GM23338 (cell line): ENCODE measurements at regions not wholly inside any gene's neighbourhood (a gene's known extent, or its start where the extent isn't known, plus 50 kb on each side); places are given as distances from the start of the nearest gene placed in this dataset.
"Not testable (repeated sequence)": the region's sequence is repeated elsewhere in the genome, so short reads cannot be mapped to it uniquely, and the experiment has no call there.

Experiments
- ATAC-seq: fragments of 200-7000 bp; cut with Tn5 transposase; 3 replicates; pipeline ENCODE4 v1.9.1; 2020
- DNase-seq: peaks from one replicate; pipeline ENCODE4 v3.0.0-alpha.2; 2015; ENCODE audit warnings: low spot score
- H2AFZ ChIP-seq: fragments of 200-600 bp; sonication (generic); 2 replicates; pipeline ENCODE4 v1.8.0; 2016; ENCODE audit warnings: antibody characterized with exemption, mild to moderate bottlenecking, moderate library complexity
- H3F3A ChIP-seq: fragments of 200-600 bp; sonication (generic); replicated peaks from 2 replicates; pipeline ENCODE4 v1.8.0; 2017; ENCODE audit warnings: antibody characterized with exemption, mixed run types, low read depth
- H3K27ac ChIP-seq: fragments of 200-600 bp; sonication (generic); 2 replicates; pipeline ENCODE4 v1.6.1; 2016; ENCODE audit warnings: low read depth
- H3K27me3 ChIP-seq: fragments of 200-600 bp; sonication (generic); 2 replicates; pipeline ENCODE4 v1.8.0; 2016; ENCODE audit warnings: mild to moderate bottlenecking, mixed run types, moderate library complexity; ENCODE audit not compliant: insufficient read depth
- H3K36me3 ChIP-seq: fragments of 200-600 bp; sonication (generic); 2 replicates; pipeline ENCODE4 v1.8.0; 2016; ENCODE audit warnings: mild to moderate bottlenecking; ENCODE audit not compliant: insufficient read depth
- H3K4me1 ChIP-seq: fragments of 200-600 bp; sonication (generic); 2 replicates; pipeline ENCODE4 v1.8.0; 2016; ENCODE audit warnings: mild to moderate bottlenecking, moderate library complexity; ENCODE audit not compliant: insufficient read depth
- H3K4me2 ChIP-seq: fragments of 200-600 bp; sonication (generic); 2 replicates; pipeline ENCODE4 v1.7.1; 2017; ENCODE audit warnings: mixed run types
- H3K4me3 ChIP-seq: fragments of 200-600 bp; sonication (generic); 2 replicates; pipeline ENCODE4 v1.6.1; 2016; ENCODE audit warnings: mixed run types
- H3K79me2 ChIP-seq: fragments of 200-600 bp; sonication (generic); replicated peaks from 2 replicates; pipeline ENCODE4 v1.8.0; 2017; ENCODE audit warnings: mild to moderate bottlenecking; ENCODE audit not compliant: insufficient read depth
- H3K9me2 ChIP-seq: fragments of 200-600 bp; sonication (generic); 2 replicates; pipeline ENCODE4 v1.8.0; 2017; ENCODE audit not compliant: insufficient read depth
- H4K20me1 ChIP-seq: fragments of 200-600 bp; sonication (generic); replicated peaks from 2 replicates; pipeline ENCODE4 v1.8.0; 2017; ENCODE audit warnings: mild to moderate bottlenecking; ENCODE audit not compliant: insufficient read depth
- H3K27ac Mint-ChIP-seq: 2 replicates; pipeline ENCODE4 v1.8.0; 2020; ENCODE audit warnings: inconsistent platforms, mild to moderate bottlenecking, moderate library complexity, mixed read lengths
- H3K27me3 Mint-ChIP-seq: 3 replicates; pipeline ENCODE4 v1.8.0; 2022; ENCODE audit warnings: low read depth, mild to moderate bottlenecking, moderate library complexity, mixed read lengths, inconsistent platforms; ENCODE audit not compliant: insufficient read depth, poor library complexity
- H3K36me3 Mint-ChIP-seq: 3 replicates; pipeline ENCODE4 v1.8.0; 2021; ENCODE audit warnings: low read depth, mild to moderate bottlenecking, inconsistent platforms, moderate library complexity, mixed read lengths
- H3K4me1 Mint-ChIP-seq: 3 replicates; pipeline ENCODE4 v1.8.0; 2020; ENCODE audit warnings: mild to moderate bottlenecking, inconsistent platforms, mixed read lengths
- H3K4me3 Mint-ChIP-seq: 3 replicates; pipeline ENCODE4 v1.8.0; 2021; ENCODE audit warnings: moderate library complexity, mild to moderate bottlenecking, inconsistent platforms, mixed read lengths
- H3K9me3 Mint-ChIP-seq: 3 replicates; pipeline ENCODE4 v1.8.0; 2020; ENCODE audit warnings: moderate library complexity, mild to moderate bottlenecking, inconsistent platforms, mixed read lengths
- CREB1 ChIP-seq: fragments of 250-450 bp; sonication (Bioruptor Pico); IDR thresholded peaks from 2 replicates; pipeline ENCODE4 v1.5.0; 2020; ENCODE audit warnings: low read depth, mild to moderate bottlenecking, moderate library complexity
- EZH2 ChIP-seq: fragments of 200-600 bp; sonication (generic); IDR thresholded peaks from one replicate; pipeline ENCODE4 v1.8.0; 2017; ENCODE audit warnings: antibody characterized with exemption, mild to moderate bottlenecking, low read depth; ENCODE audit not compliant: unreplicated experiment
- EZH2phosphoT487 ChIP-seq: fragments of 200-600 bp; sonication (generic); IDR thresholded peaks from one replicate; pipeline ENCODE4 v1.8.1; 2018; ENCODE audit warnings: antibody characterized with exemption; ENCODE audit not compliant: unreplicated experiment
- JUNB ChIP-seq: IDR thresholded peaks from one replicate; pipeline ENCODE4 v1.6.1; 2016; ENCODE audit warnings: antibody characterized with exemption; ENCODE audit not compliant: unreplicated experiment
- NANOG ChIP-seq: IDR thresholded peaks from 2 replicates; pipeline ENCODE4 v1.6.1; 2016; ENCODE audit warnings: antibody characterized with exemption, borderline replicate concordance
- POLR2AphosphoS5 ChIP-seq: IDR thresholded peaks from 2 replicates; pipeline ENCODE4 v1.6.1; 2016; ENCODE audit warnings: antibody characterized with exemption, low read depth
- STAT1 ChIP-seq: IDR thresholded peaks from one replicate; pipeline ENCODE4 v1.6.1; 2016; ENCODE audit warnings: antibody characterized with exemption; ENCODE audit not compliant: unreplicated experiment
- ZNF114 ChIP-seq: fragments of 250-450 bp; sonication (Bioruptor Pico); IDR thresholded peaks from 2 replicates; pipeline ENCODE4 v1.5.0; 2020; ENCODE audit warnings: mild to moderate bottlenecking, moderate library complexity
- ZNF331 ChIP-seq: fragments of 250-450 bp; sonication (Bioruptor Pico); IDR thresholded peaks from 2 replicates; pipeline ENCODE4 v1.5.0; 2020; ENCODE audit warnings: low read depth, mild to moderate bottlenecking, moderate library complexity
- TF ChIP-seq, protein P1 (sequence below): IDR thresholded peaks from one replicate; pipeline ENCODE4 v1.6.1; 2018; ENCODE audit warnings: antibody characterized with exemption; ENCODE audit not compliant: unreplicated experiment
- TF ChIP-seq, protein P2 (sequence below), 2 experiments: fragments of 200-600 bp in 1 of 2; sonication (generic) in 1 of 2; conservative IDR thresholded peaks; 2 replicates each; pipeline versions ENCODE4 v1.5.1 to v1.6.1; 2016 to 2017; ENCODE audit warnings: antibody characterized with exemption in 2 of 2, low read depth in 2 of 2, mild to moderate bottlenecking in 2 of 2, moderate library complexity in 1 of 2

- H3K4me1 ChIP-seq, H3K27ac ChIP-seq, ATAC-seq, H3K9me3 Mint-ChIP-seq, H3K79me2 ChIP-seq, H3K4me3 ChIP-seq, H3K4me2 ChIP-seq, H4K20me1 ChIP-seq, H3K4me1 Mint-ChIP-seq, H3F3A ChIP-seq, DNase-seq, H3K36me3 ChIP-seq, H3K36me3 Mint-ChIP-seq, H3K27me3 ChIP-seq, H3K27ac Mint-ChIP-seq, H3K27me3 Mint-ChIP-seq, H2AFZ ChIP-seq, H3K9me2 ChIP-seq, H3K4me3 Mint-ChIP-seq: not testable (repeated sequence)
Observed at GRCh38 chr4:127529879-127530278, 102.9 kb upstream of the INTU start.

GRCh38 chr4:127533028-127533700 is 99.6 kb upstream of the INTU start:
- no peaks in the 10 kb centered on the region for H3F3A ChIP-seq
- DNase-seq (no peak), ATAC-seq (no peak)
- no peaks in the 10 kb centered on the region for H3K4me1 ChIP-seq
- Mint-ChIP-seq H3K9me3 (peaks cover 5% of the 10 kb centered on the region; the same call in 2 of the 3 replicates), H3K4me1 (no peaks in the 10 kb centered on the region), H3K27ac (no peak overlapping the region), H3K36me3 (peaks cover 4% of the 10 kb centered on the region; the same call in 2 of the 3 replicates), H3K27me3 (peaks cover 3% of the 10 kb centered on the region), H3K4me3 (no peak overlapping the region)
- no peaks in the 10 kb centered on the region for H4K20me1 ChIP-seq
- H3K9me2 ChIP-seq: no peaks in the 10 kb centered on the region
- H3K36me3 ChIP-seq: no peaks in the 10 kb centered on the region; the same call in 1 of the 2 replicates
- H3K27me3 ChIP-seq: no peaks in the 10 kb centered on the region
- H3K4me2 ChIP-seq: no peak overlapping the region
- H2AFZ ChIP-seq: no peak overlapping the region
- no peak overlapping the region for H3K4me3 ChIP-seq
- H3K79me2 ChIP-seq: no peaks in the 10 kb centered on the region
- H3K27ac ChIP-seq: no peak overlapping the region
- TF ChIP-seq, protein P1, sequence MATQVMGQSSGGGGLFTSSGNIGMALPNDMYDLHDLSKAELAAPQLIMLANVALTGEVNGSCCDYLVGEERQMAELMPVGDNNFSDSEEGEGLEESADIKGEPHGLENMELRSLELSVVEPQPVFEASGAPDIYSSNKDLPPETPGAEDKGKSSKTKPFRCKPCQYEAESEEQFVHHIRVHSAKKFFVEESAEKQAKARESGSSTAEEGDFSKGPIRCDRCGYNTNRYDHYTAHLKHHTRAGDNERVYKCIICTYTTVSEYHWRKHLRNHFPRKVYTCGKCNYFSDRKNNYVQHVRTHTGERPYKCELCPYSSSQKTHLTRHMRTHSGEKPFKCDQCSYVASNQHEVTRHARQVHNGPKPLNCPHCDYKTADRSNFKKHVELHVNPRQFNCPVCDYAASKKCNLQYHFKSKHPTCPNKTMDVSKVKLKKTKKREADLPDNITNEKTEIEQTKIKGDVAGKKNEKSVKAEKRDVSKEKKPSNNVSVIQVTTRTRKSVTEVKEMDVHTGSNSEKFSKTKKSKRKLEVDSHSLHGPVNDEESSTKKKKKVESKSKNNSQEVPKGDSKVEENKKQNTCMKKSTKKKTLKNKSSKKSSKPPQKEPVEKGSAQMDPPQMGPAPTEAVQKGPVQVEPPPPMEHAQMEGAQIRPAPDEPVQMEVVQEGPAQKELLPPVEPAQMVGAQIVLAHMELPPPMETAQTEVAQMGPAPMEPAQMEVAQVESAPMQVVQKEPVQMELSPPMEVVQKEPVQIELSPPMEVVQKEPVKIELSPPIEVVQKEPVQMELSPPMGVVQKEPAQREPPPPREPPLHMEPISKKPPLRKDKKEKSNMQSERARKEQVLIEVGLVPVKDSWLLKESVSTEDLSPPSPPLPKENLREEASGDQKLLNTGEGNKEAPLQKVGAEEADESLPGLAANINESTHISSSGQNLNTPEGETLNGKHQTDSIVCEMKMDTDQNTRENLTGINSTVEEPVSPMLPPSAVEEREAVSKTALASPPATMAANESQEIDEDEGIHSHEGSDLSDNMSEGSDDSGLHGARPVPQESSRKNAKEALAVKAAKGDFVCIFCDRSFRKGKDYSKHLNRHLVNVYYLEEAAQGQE: no peak
- TF ChIP-seq CREB1 (CRISPR knock-in tag) (no peak), EZH2 (no peak), ZNF114 (no peak), JUNB (no peak), POLR2AphosphoS5 (no peak), NANOG (no peak), STAT1 (no peak), ZNF331 (CRISPR knock-in tag) (no peak), EZH2phosphoT487 (no peak)
- TF ChIP-seq, protein P2, sequence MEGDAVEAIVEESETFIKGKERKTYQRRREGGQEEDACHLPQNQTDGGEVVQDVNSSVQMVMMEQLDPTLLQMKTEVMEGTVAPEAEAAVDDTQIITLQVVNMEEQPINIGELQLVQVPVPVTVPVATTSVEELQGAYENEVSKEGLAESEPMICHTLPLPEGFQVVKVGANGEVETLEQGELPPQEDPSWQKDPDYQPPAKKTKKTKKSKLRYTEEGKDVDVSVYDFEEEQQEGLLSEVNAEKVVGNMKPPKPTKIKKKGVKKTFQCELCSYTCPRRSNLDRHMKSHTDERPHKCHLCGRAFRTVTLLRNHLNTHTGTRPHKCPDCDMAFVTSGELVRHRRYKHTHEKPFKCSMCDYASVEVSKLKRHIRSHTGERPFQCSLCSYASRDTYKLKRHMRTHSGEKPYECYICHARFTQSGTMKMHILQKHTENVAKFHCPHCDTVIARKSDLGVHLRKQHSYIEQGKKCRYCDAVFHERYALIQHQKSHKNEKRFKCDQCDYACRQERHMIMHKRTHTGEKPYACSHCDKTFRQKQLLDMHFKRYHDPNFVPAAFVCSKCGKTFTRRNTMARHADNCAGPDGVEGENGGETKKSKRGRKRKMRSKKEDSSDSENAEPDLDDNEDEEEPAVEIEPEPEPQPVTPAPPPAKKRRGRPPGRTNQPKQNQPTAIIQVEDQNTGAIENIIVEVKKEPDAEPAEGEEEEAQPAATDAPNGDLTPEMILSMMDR (conservative IDR thresholded peaks at IDR 0.05; ENCODE audit: low read depth in 2 of 2): no peak
